ENCODE measurements at regions not wholly inside any gene's neighbourhood (a gene's known extent, or its start where the extent isn't known, plus 50 kb on each side); places are given as distances from the start of the nearest gene placed in this dataset.

- TF ChIP-seq EZH2 (IDR thresholded peaks at IDR 0.05) (no peak), CTCF (IDR thresholded peaks at IDR 0.05) (no peak), EZH2phosphoT487 (IDR thresholded peaks at IDR 0.05) (no peak)
Observed at GRCh38 chr10:9603972-9604371, 1413.7 kb upstream of the CELF2 start.

All from neural progenitor cell (in vitro differentiated cells).